Upper lobe of left lung (tissue), 6 donors: ENCODE measurements at regions not wholly inside any gene's neighbourhood (a gene's known extent, or its start where the extent isn't known, plus 50 kb on each side); places are given as distances from the start of the nearest gene placed in this dataset.
A peak's percentile ranks its signal among the peaks of the same experiment; 100 is the strongest.

Experiments
- ATAC-seq, 2 donors: fragments of 200-7000 bp; cut with Tn5 transposase; one replicate each; pipeline ENCODE4 v1.9.1; 2022; ENCODE audit warnings: mild to moderate bottlenecking in 2 of 2, moderate library complexity in 2 of 2; ENCODE audit not compliant: low FRiP score in 2 of 2
- DNase-seq, 2 donors: peaks; one replicate each; pipeline ENCODE4 v3.0.0-alpha.2; 2019 to 2020
- H3K27ac ChIP-seq, 4 donors: fragments of 200-600 bp; sonication (generic); one replicate each; pipeline ENCODE4 v1.5.1; 2016 to 2019
- H3K27me3 ChIP-seq, 4 donors: fragments of 200-600 bp; sonication (generic); one replicate each; pipeline ENCODE4 v1.5.1; 2017 to 2019
- H3K36me3 ChIP-seq, 4 donors: fragments of 200-600 bp; sonication (generic); one replicate each; pipeline ENCODE4 v1.5.1; 2016 to 2019
- H3K4me1 ChIP-seq, 4 donors: fragments of 200-600 bp; sonication (generic); one replicate each; pipeline ENCODE4 v1.5.1; 2018 to 2019
- H3K4me3 ChIP-seq, 4 donors: fragments of 200-600 bp; sonication (generic); one replicate each; pipeline ENCODE4 v1.5.1; 2017 to 2019; ENCODE audit warnings: mild to moderate bottlenecking in 2 of 4, moderate library complexity in 1 of 4
- H3K9me3 ChIP-seq, 4 donors: fragments of 200-600 bp; sonication (generic); one replicate each; pipeline ENCODE4 v1.5.1; 2018 to 2019
- CTCF ChIP-seq, 6 experiments: fragments of 450-650 bp in 4 of 6; fragments of 200-600 bp in 2 of 6; sonication (generic) in 2 of 6; IDR thresholded peaks; one replicate each; pipeline ENCODE4 v1.5.1; 2016 to 2019; ENCODE audit warnings: antibody characterized with exemption in 6 of 6
- EP300 ChIP-seq, 4 donors: sonication (generic); formaldehyde crosslinking; IDR thresholded peaks; one replicate each; pipeline ENCODE4 v1.5.1; 2017; ENCODE audit warnings: antibody characterized with exemption in 4 of 4, control low read depth in 2 of 4
- POLR2A ChIP-seq, 4 donors: fragments of 450-650 bp; IDR thresholded peaks; one replicate each; pipeline ENCODE4 v1.5.1; 2016 to 2017; ENCODE audit warnings: antibody characterized with exemption in 4 of 4, mild to moderate bottlenecking in 2 of 4
- POLR2AphosphoS5 ChIP-seq, 2 donors: sonication (generic); formaldehyde crosslinking; IDR thresholded peaks; one replicate each; pipeline ENCODE4 v1.5.1; 2017; ENCODE audit warnings: antibody characterized with exemption in 2 of 2
- WGBS, 2 donors: methylation state at CpG; one replicate each; pipeline ENCODE4 v1.1.5; 2017 to 2018; 5-methylcytosine and 5-hydroxymethylcytosine counted together
- donor health status: DM: no; HTN: no; CAD: no; lungs with moderate emphysema.
- donor health status: DM: no; HTN: yes; CAD: no; lungs with severe emphysema.

- no peak for TF ChIP-seq POLR2AphosphoS5 (IDR thresholded peaks at IDR 0.05)
- H3K4me1 ChIP-seq, result peaks cover 0 to 10% (median 2%) of the 10 kb centered on the region in 4 donors
- DNase-seq (peak in 1 of 2 donors; percentile 29), ATAC-seq (peak in 1 of 2 donors; percentile 41)
- H3K36me3 ChIP-seq, result no peaks in the 10 kb centered on the region
- WGBS, 2 donors, result 39 to 78% methylated on average over 1 to 3 of the region's 3 CpGs
- H3K27ac ChIP-seq, result no peak overlapping the region
- no peaks in the 10 kb centered on the region for H3K27me3 ChIP-seq
- no peaks in the 10 kb centered on the region for H3K9me3 ChIP-seq
- no peak overlapping the region for H3K4me3 ChIP-seq
Observed at GRCh38 chr3:194761384-194761783, 75.7 kb downstream of the FAM43A start.

- WGBS, 2 donors, result 15 to 37% methylated on average over 7 of the region's 7 CpGs
- TF ChIP-seq POLR2A (IDR thresholded peaks at IDR 0.05) (no peak), POLR2AphosphoS5 (IDR thresholded peaks at IDR 0.05) (no peak), CTCF (IDR thresholded peaks at IDR 0.05) (no peak), EP300 (IDR thresholded peaks at IDR 0.05) (no peak)
Observed at GRCh38 chr3:194766845-194767244, 81.2 kb downstream of the FAM43A start.

GRCh38 chr3:194767446-194768207, 81.9 kb downstream of the FAM43A start:
- no peak overlapping the region for H3K27ac ChIP-seq
- no peak overlapping the region for H3K4me3 ChIP-seq
- TF ChIP-seq EP300 (IDR thresholded peaks at IDR 0.05) (no peak), CTCF (IDR thresholded peaks at IDR 0.05) (no peak), POLR2A (IDR thresholded peaks at IDR 0.05) (no peak), POLR2AphosphoS5 (IDR thresholded peaks at IDR 0.05) (no peak)
- peaks cover 17 to 24% (median 21%) of the 10 kb centered on the region in 4 donors for H3K4me1 ChIP-seq
- no peaks in the 10 kb centered on the region for H3K36me3 ChIP-seq
- WGBS, 2 donors, result 78 to 85% methylated on average over 8 of the region's 8 CpGs
- H3K27me3 ChIP-seq, result no peaks in the 10 kb centered on the region
- ATAC-seq, result no peak
- DNase-seq, result no peak
- H3K9me3 ChIP-seq, result no peaks in the 10 kb centered on the region

More at GRCh38 chr3:194766845-194767244, 81.2 kb downstream of the FAM43A start:
- no peak for ATAC-seq
- no peak overlapping the region for H3K27ac ChIP-seq
- no peak for DNase-seq
- H3K27me3 ChIP-seq, result no peaks in the 10 kb centered on the region
- H3K9me3 ChIP-seq, result no peaks in the 10 kb centered on the region
- H3K36me3 ChIP-seq, result no peaks in the 10 kb centered on the region
- H3K4me3 ChIP-seq, result no peak overlapping the region
- peaks cover 17 to 21% (median 19%) of the 10 kb centered on the region in 4 donors for H3K4me1 ChIP-seq

- 93 to 96% methylated on average over 10 of the region's 10 CpGs for WGBS, 2 donors
- no peaks in the 10 kb centered on the region for H3K27me3 ChIP-seq
- peak overlapping the region in 2 of 4 donors; percentile 36 to 46 for H3K4me3 ChIP-seq
- ATAC-seq (no peak), DNase-seq (peak in 1 of 2 donors; percentile 62)
- no peak for TF ChIP-seq POLR2AphosphoS5 (IDR thresholded peaks at IDR 0.05)
- TF ChIP-seq CTCF (IDR thresholded peaks at IDR 0.05), result no peak
- no peak for TF ChIP-seq EP300 (IDR thresholded peaks at IDR 0.05)
- no peak for TF ChIP-seq POLR2A (IDR thresholded peaks at IDR 0.05)
- peaks cover 25 to 33% (median 29%) of the 10 kb centered on the region in 4 donors for H3K4me1 ChIP-seq
- no peaks in the 10 kb centered on the region for H3K36me3 ChIP-seq
- no peaks in the 10 kb centered on the region for H3K9me3 ChIP-seq
- no peak overlapping the region for H3K27ac ChIP-seq
Observed at GRCh38 chr3:194768586-194768985, 82.9 kb downstream of the FAM43A start.

GRCh38 chr3:194769020-194769643, 83.4 kb downstream of the FAM43A start:
- WGBS, 2 donors, result 3 to 7% methylated on average over 14 to 16 of the region's 16 CpGs
- no peak for TF ChIP-seq EP300 (IDR thresholded peaks at IDR 0.05)
- peak in 1 of 4 donors; percentile 12 for TF ChIP-seq POLR2A (IDR thresholded peaks at IDR 0.05)
- TF ChIP-seq CTCF (IDR thresholded peaks at IDR 0.05), result no peak
- TF ChIP-seq POLR2AphosphoS5 (IDR thresholded peaks at IDR 0.05), result no peak
- no peaks in the 10 kb centered on the region for H3K9me3 ChIP-seq
- peaks cover 27 to 33% (median 33%) of the 10 kb centered on the region in 4 donors for H3K4me1 ChIP-seq
- DNase-seq, result peak; percentile 87 to 92
- peak; percentile 95 for ATAC-seq
- H3K27ac ChIP-seq, result no peak overlapping the region
- H3K36me3 ChIP-seq, result no peaks in the 10 kb centered on the region
- H3K27me3 ChIP-seq, result no peaks in the 10 kb centered on the region
- H3K4me3 ChIP-seq, result peak overlapping the region in 3 of 4 donors; percentile 12 to 46 (median 36)
